HepG2 (cell line): ENCODE measurements at regions not wholly inside any gene's neighbourhood (a gene's known extent, or its start where the extent isn't known, plus 50 kb on each side); places are given as distances from the start of the nearest gene placed in this dataset.
"Not testable (repeated sequence)": the region's sequence is repeated elsewhere in the genome, so short reads cannot be mapped to it uniquely, and the experiment has no call there.

Experiments used
- ATAC-seq: fragments of 200-7000 bp; cut with Tn5 transposase; 3 replicates; pipeline ENCODE4 v1.9.1; 2020; ENCODE audit warnings: mild to moderate bottlenecking, moderate library complexity
- BruUV-seq: library from RNA; stranded (reverse); fragments of 400-500 nt; replicated peaks from 2 replicates; lab custom pipeline; 2021; lab: Mats Ljungman, UMichigan
- CTCF ChIA-PET: fragments of 300-600 bp; formaldehyde crosslinking; extraction: SDS; loops from one replicate; lab custom pipeline; 2021; ENCODE audit warnings: low total read pairs, inconsistent platforms, low intra/inter-chr PET ratio; lab: Yijun Ruan, JAX
- POLR2A ChIA-PET: fragments of 350-600 bp; sonication (Branson Sonifier 250); formaldehyde crosslinking; loops from one replicate; lab custom pipeline; 2020; ENCODE audit warnings: antibody characterized with exemption, inconsistent platforms; lab: Yijun Ruan, JAX
- DNase-seq: peaks from one replicate; pipeline ENCODE4 v3.0.0-alpha.2; 2015; ENCODE audit warnings: low spot score
- FAIRE-seq: peaks from 3 replicates; lab custom pipeline; 2011; peaks lifted over from hg19 to GRCh38; lab: Jason Lieb, UNC
- H2AFZ ChIP-seq: one replicate; pipeline ENCODE4 v1.6.1; 2011; ENCODE audit warnings: low read length, inconsistent platforms
- H3K27ac ChIP-seq: fragments of 300-600 bp; 3 replicates; pipeline ENCODE4 v1.8.0; 2011; ENCODE audit warnings: mixed run types, mild to moderate bottlenecking, mixed read lengths, low read length, inconsistent platforms; ENCODE audit not compliant: insufficient read depth; ENCODE audit errors: extremely low read length
- H3K27me3 ChIP-seq, 2 experiments: fragments of 200-600 bp in 1 of 2; 2 replicates in 1 of 2; 3 replicates in 1 of 2; pipeline versions ENCODE4 v1.6.0 to v1.8.0; 2011; ENCODE audit warnings: low read length in 2 of 2, mild to moderate bottlenecking in 2 of 2, moderate library complexity in 2 of 2, inconsistent platforms in 1 of 2; ENCODE audit not compliant: insufficient read depth in 2 of 2, control insufficient read depth in 1 of 2
- H3K36me3 ChIP-seq, 2 experiments: fragments of 200-600 bp in 1 of 2; replicated peaks in 1 of 2; 2 replicates in 1 of 2; 3 replicates in 1 of 2; pipeline versions ENCODE4 v1.5.1 to v1.8.0; 2011; ENCODE audit warnings: low read length in 2 of 2, inconsistent platforms in 1 of 2; ENCODE audit not compliant: insufficient read depth in 2 of 2, control insufficient read depth in 1 of 2
- H3K4me1 ChIP-seq: 2 replicates; pipeline ENCODE4 v1.5.1; 2012; ENCODE audit warnings: low read length, inconsistent platforms; ENCODE audit not compliant: insufficient read depth
- H3K4me2 ChIP-seq: 2 replicates; pipeline ENCODE4 v1.6.0; 2011; ENCODE audit warnings: low read depth, low read length, inconsistent platforms
- H3K4me3 ChIP-seq, 3 experiments: fragments of 200-600 bp in 1 of 3; sonication (generic), shearing (Covaris generic) in 1 of 3; replicated peaks in 1 of 3; 2 replicates each; pipeline ENCODE4 v1.5.1; 2011 to 2016; ENCODE audit warnings: low read length in 3 of 3, inconsistent platforms in 2 of 3, low read depth in 2 of 3, mild to moderate bottlenecking in 2 of 3, control low read depth in 1 of 3, mixed read lengths in 1 of 3; ENCODE audit not compliant: insufficient read depth in 1 of 3
- H3K79me2 ChIP-seq: one replicate; pipeline ENCODE4 v1.6.1; 2011; ENCODE audit warnings: low read length, inconsistent platforms; ENCODE audit not compliant: insufficient read depth
- H3K9ac ChIP-seq: 2 replicates; pipeline ENCODE4 v1.6.0; 2011; ENCODE audit warnings: mild to moderate bottlenecking, low read depth, low read length, inconsistent platforms; ENCODE audit not compliant: insufficient read depth
- H3K9me3 ChIP-seq: 2 replicates; pipeline ENCODE4 v1.5.1; 2012; ENCODE audit warnings: mild to moderate bottlenecking, low read length
- H4K20me1 ChIP-seq: 2 replicates; pipeline ENCODE4 v1.6.0; 2011; ENCODE audit warnings: inconsistent platforms, mild to moderate bottlenecking, low read length, moderate library complexity; ENCODE audit not compliant: insufficient read depth
- ELF1 ChIP-seq: sonication (generic); formaldehyde crosslinking; IDR thresholded peaks from 2 replicates; pipeline ENCODE4 v1.4.0; 2020; ENCODE audit warnings: missing genetic modification reagents
- HHEX ChIP-seq: IDR thresholded peaks from 2 replicates; pipeline ENCODE4 v1.6.1; 2016; ENCODE audit warnings: control low read depth
- NFE2L2 ChIP-seq: fragments of 150-350 bp; IDR thresholded peaks from 2 replicates; pipeline ENCODE4 v1.6.1; 2014; ENCODE audit warnings: low read length
- ZFP37 ChIP-seq: sonication (generic); formaldehyde crosslinking; IDR thresholded peaks from 2 replicates; pipeline ENCODE4 v1.4.0; 2020; ENCODE audit warnings: missing genetic modification reagents, borderline replicate concordance
- ZNF205 ChIP-seq: IDR thresholded peaks from 2 replicates; pipeline ENCODE4 v1.6.1; 2018; ENCODE audit warnings: missing biosample characterization, missing genetic modification reagents
- ZNF850 ChIP-seq: sonication (generic); formaldehyde crosslinking; conservative IDR thresholded peaks from 2 replicates; pipeline ENCODE4 v1.9.0; 2021; ENCODE audit warnings: mild to moderate bottlenecking, missing genetic modification reagents
- WGBS: methylation state at CpG from one replicate; pipeline ENCODE4 v1.1.6; 2017; ENCODE audit warnings: low lambda C conversion rate; 5-methylcytosine and 5-hydroxymethylcytosine counted together
- in situ Hi-C: cut with HindIII; loops from 2 replicates; pipeline ENCODE4 v1.10.0; 2017; ENCODE audit warnings: low pct_unique_long_range_greater_than_20kb; ENCODE audit not compliant: extremely low pct_ligation_motif_present
- intact Hi-C: fragments of 100-400 bp; cut with micrococcal nuclease; formaldehyde crosslinking; loops from one replicate; pipeline ENCODE4 v1.10.0; 2022; ENCODE audit not compliant: unreplicated experiment
- TF ChIP-seq, protein P1 (sequence below): IDR thresholded peaks from 2 replicates; pipeline ENCODE4 v1.6.1; 2012; ENCODE audit warnings: low read length, improper control_type of control experiment
- TF ChIP-seq, protein P2 (sequence below), 2 experiments: sonication (generic) in 1 of 2; formaldehyde crosslinking in 1 of 2; IDR thresholded peaks; 2 replicates each; pipeline versions ENCODE4 v1.4.0 to v1.6.1; 2018 to 2020; ENCODE audit warnings: missing genetic modification reagents in 2 of 2, borderline replicate concordance in 1 of 2, low read depth in 1 of 2, mild to moderate bottlenecking in 1 of 2, missing biosample characterization in 1 of 2

DNA sequence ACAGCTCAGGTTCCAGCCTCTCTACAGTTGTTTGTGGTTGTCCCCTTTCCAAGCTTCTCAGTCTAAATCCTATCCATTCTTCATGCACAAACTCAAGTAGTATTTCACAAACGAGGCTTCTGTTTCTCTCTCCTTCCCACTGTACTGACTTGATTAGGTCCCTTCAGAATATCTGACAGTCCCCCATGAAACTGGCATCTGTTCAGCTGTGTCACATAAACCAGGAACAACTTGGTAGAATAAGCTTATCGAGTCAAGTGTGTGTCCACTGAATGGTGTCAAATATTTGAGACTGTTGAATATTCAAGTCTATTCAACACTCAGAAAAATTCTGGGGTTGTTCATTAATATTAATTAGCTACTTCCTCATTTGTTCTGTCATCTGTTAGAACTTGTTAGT, 61.7 kb upstream of the CCT8L2 start:
- H3K79me2 ChIP-seq, H3K4me3 ChIP-seq, ATAC-seq, H3K4me1 ChIP-seq, H3K4me2 ChIP-seq, H3K27ac ChIP-seq, H3K36me3 ChIP-seq, intact Hi-C loops, H3K27me3 ChIP-seq, H2AFZ ChIP-seq, CTCF ChIA-PET, H3K9ac ChIP-seq, BruUV-seq, H4K20me1 ChIP-seq, in situ Hi-C loops, DNase-seq, POLR2A ChIA-PET, FAIRE-seq: not testable (repeated sequence)
- H3K9me3 ChIP-seq, result peaks cover 11% of the 10 kb centered on the region
- WGBS, result 0% methylated on average over 2 of the region's 2 CpGs

DNA sequence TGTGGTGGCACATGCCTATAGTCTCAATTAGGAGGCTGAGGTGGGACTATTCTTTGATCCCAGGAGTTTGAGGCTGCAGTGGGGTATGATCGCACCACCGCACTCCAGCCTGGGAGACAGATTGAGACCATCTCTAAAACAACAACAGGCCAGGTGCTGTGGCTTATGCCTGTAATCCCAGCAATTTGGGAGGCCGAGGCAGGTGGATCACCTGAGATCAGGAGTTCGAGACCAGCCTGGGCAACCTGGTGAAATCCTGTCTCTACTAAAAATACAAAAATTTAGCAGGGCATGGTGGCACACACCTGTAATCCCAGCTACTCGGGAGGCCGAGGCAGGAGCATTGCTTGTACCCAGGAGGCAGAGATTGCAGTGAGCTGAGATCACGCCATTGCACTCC, 60.6 kb upstream of the CCT8L2 start:
- WGBS, result 2% methylated on average over 3 of the region's 7 CpGs
- H3K4me1 ChIP-seq, CTCF ChIA-PET, H2AFZ ChIP-seq, BruUV-seq, DNase-seq, H3K79me2 ChIP-seq, in situ Hi-C loops, H3K27ac ChIP-seq, H4K20me1 ChIP-seq, H3K27me3 ChIP-seq, POLR2A ChIA-PET, H3K4me2 ChIP-seq, H3K9ac ChIP-seq, H3K4me3 ChIP-seq, ATAC-seq, FAIRE-seq, H3K36me3 ChIP-seq, intact Hi-C loops: not testable (repeated sequence)
- peaks cover 11% of the 10 kb centered on the region for H3K9me3 ChIP-seq

DNA sequence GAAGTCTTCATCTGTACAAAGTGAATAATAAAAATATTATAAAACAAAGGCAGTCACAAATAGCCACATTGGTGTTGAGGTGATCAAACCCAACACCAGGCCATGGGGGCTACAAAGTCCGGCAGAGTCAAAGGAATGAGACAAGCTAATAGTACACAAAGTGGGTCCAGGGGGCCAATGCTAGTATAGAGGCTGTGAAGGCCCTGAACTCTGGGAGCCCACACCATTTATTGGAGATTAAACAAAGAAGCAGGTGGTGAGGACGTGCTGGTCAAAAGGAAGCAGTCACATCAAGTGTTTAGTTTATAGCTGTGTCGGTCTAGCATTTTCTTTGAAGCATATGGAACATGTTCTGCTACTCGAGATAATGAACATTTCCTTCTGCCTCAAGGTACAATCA, 58.6 kb upstream of the CCT8L2 start:
- Histone ChIP-seq H3K9ac (no peak overlapping the region), H3K79me2 (no peaks in the 10 kb centered on the region), H3K4me1 (no peaks in the 10 kb centered on the region), H4K20me1 (no peaks in the 10 kb centered on the region), H3K27ac (no peak overlapping the region), H3K27me3 (no peaks in the 10 kb centered on the region), H2AFZ (no peak overlapping the region), H3K9me3 (peaks cover 11% of the 10 kb centered on the region), H3K4me2 (no peak overlapping the region), H3K36me3 (no peaks in the 10 kb centered on the region), H3K4me3 (no peak overlapping the region)
- 17% methylated on average over 4 of the region's 4 CpGs for WGBS
- FAIRE-seq (no peak), DNase-seq (no peak), ATAC-seq (no peak)
- no TSS peak for BruUV-seq
- ChIA-PET CTCF (no interaction called here), POLR2A (no interaction called here)
- in situ Hi-C loops (no loop called here), intact Hi-C loops (no loop called here)
- TF ChIP-seq HHEX (CRISPR knock-in tag), result no peak
- no peak for TF ChIP-seq ZFP37 (CRISPR knock-in tag)
- TF ChIP-seq, protein P1, sequence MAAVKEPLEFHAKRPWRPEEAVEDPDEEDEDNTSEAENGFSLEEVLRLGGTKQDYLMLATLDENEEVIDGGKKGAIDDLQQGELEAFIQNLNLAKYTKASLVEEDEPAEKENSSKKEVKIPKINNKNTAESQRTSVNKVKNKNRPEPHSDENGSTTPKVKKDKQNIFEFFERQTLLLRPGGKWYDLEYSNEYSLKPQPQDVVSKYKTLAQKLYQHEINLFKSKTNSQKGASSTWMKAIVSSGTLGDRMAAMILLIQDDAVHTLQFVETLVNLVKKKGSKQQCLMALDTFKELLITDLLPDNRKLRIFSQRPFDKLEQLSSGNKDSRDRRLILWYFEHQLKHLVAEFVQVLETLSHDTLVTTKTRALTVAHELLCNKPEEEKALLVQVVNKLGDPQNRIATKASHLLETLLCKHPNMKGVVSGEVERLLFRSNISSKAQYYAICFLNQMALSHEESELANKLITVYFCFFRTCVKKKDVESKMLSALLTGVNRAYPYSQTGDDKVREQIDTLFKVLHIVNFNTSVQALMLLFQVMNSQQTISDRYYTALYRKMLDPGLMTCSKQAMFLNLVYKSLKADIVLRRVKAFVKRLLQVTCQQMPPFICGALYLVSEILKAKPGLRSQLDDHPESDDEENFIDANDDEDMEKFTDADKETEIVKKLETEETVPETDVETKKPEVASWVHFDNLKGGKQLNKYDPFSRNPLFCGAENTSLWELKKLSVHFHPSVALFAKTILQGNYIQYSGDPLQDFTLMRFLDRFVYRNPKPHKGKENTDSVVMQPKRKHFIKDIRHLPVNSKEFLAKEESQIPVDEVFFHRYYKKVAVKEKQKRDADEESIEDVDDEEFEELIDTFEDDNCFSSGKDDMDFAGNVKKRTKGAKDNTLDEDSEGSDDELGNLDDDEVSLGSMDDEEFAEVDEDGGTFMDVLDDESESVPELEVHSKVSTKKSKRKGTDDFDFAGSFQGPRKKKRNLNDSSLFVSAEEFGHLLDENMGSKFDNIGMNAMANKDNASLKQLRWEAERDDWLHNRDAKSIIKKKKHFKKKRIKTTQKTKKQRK, result no peak
- TF ChIP-seq, protein P2, sequence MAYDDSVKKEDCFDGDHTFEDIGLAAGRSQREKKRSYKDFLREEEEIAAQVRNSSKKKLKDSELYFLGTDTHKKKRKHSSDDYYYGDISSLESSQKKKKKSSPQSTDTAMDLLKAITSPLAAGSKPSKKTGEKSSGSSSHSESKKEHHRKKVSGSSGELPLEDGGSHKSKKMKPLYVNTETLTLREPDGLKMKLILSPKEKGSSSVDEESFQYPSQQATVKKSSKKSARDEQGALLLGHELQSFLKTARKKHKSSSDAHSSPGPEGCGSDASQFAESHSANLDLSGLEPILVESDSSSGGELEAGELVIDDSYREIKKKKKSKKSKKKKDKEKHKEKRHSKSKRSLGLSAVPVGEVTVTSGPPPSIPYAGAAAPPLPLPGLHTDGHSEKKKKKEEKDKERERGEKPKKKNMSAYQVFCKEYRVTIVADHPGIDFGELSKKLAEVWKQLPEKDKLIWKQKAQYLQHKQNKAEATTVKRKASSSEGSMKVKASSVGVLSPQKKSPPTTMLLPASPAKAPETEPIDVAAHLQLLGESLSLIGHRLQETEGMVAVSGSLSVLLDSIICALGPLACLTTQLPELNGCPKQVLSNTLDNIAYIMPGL (CRISPR knock-in tag; IDR thresholded peaks at IDR 0.05; ENCODE audit: borderline replicate concordance in 1 of 2, low read depth in 1 of 2), result no peak
- no peak for TF ChIP-seq ELF1 (CRISPR knock-in tag)
- TF ChIP-seq ZNF850, result no peak
- no peak for TF ChIP-seq ZNF205 (CRISPR knock-in tag)
- TF ChIP-seq NFE2L2, result no peak
